ENCODE measurements at regions not wholly inside any gene's neighbourhood (a gene's known extent, or its start where the extent isn't known, plus 50 kb on each side); places are given as distances from the start of the nearest gene placed in this dataset.
A peak's percentile ranks its signal among the peaks of the same experiment; 100 is the strongest.
"Not testable (repeated sequence)": the region's sequence is repeated elsewhere in the genome, so short reads cannot be mapped to it uniquely, and the experiment has no call there.

DNA sequence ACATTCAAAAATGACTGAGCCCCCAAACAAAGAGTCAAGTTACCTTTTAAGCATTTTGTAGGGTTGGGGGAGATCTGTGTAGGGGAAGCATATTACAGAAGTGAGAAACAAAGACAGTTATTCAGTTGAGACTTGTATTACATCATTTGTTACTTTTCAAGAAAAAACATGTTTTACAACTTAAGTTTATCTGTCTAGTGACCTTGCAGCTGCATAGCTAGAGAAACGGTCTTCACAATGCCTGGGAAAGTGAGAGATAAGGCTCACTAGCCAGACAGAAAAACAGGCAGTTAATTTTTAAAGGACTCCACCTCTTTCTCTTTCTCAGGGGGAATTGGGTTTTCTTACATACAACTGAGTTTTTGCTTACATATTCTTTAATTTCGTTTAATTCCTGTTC is 105.1 kb downstream of the ALG10 start:
- H3K4me3 Mint-ChIP-seq; H3K27me3 Mint-ChIP-seq; H3K36me3 Mint-ChIP-seq (ENCODE audit: low read depth); H3K9me3 Mint-ChIP-seq; H3K27ac Mint-ChIP-seq; ATAC-seq; DNase-seq: not testable (repeated sequence)
- peaks cover 11% of the 10 kb centered on the region for H3K4me1 Mint-ChIP-seq

DNA sequence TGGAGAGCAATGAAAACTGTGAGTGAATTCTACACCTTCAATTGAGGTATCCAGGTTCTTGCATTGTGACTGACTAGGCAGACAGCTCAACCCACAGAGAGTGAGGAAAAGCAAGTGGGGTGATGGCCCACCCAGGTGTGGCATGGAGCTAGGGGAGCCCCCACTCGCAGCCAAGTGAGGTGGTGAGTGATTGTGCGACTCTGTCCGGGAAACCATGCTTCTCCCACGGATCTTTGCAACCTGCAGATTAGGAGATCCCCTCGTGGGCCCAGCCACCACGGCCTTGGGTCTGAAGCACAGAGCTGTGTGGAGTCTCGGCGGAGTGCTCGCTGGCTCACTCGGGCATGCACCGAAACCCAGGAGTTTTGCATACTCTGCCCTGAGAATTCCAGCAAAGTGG is 120.1 kb downstream of the ALG10 start:
- no peak for ATAC-seq
- H3K4me3 Mint-ChIP-seq: no peak overlapping the region
- DNase-seq: no peak
- peaks cover 15% of the 10 kb centered on the region for H3K27me3 Mint-ChIP-seq
- no peaks in the 10 kb centered on the region for H3K4me1 Mint-ChIP-seq
- no peaks in the 10 kb centered on the region for H3K9me3 Mint-ChIP-seq
- no peak overlapping the region for H3K27ac Mint-ChIP-seq
- H3K36me3 Mint-ChIP-seq (ENCODE audit: low read depth): no peaks in the 10 kb centered on the region

DNA sequence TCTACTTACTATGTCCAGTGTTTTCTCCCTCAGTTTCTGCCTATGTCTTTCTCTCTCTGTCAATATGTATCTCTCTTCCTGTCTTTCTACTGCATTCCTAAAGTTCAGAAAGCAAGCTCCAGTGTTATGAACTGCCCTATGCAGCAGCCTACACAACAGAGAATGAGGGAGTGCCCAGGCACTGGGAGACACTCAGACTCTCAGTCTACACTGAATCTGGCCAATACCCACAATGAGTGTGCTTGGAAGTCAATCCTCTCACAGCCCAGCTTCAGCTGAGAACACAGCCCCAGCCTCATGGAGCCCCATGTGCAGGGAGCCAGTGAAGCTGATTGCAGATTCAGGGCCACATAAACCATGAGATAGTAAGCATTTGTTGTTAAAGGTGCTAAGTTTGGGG is 128.7 kb downstream of the ALG10 start:
- Mint-ChIP-seq H3K27me3 (no peaks in the 10 kb centered on the region), H3K4me3 (no peak overlapping the region), H3K4me1 (no peaks in the 10 kb centered on the region), H3K36me3 (ENCODE audit: low read depth) (no peaks in the 10 kb centered on the region), H3K9me3 (no peaks in the 10 kb centered on the region), H3K27ac (no peak overlapping the region)
- no peak for ATAC-seq
- DNase-seq: no peak

DNA sequence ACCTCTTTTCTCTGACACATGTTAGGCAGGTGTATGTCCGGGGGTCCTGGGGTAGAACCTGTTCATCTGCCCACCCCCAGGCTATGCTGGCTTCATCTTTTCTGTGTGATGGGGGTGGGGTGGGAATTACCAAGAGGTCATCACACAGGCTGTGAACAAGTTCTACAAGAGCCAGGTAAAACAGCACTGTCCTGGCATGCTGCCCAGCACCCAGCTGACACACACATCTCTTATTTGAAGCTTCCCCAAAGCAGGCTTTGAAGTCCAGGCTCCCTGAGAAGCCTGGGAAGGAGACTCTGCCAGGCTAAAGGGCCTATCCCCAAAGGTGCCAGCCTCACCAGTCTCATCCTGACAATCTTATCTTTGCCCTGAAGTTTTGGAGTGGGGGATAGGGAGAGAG is 141.1 kb downstream of the ALG10 start:
- H3K9me3 Mint-ChIP-seq: no peaks in the 10 kb centered on the region
- no peak overlapping the region for H3K27ac Mint-ChIP-seq
- peaks cover 8% of the 10 kb centered on the region for H3K27me3 Mint-ChIP-seq
- H3K4me1 Mint-ChIP-seq: no peaks in the 10 kb centered on the region
- no peak for DNase-seq
- H3K4me3 Mint-ChIP-seq: no peak overlapping the region
- ATAC-seq: no peak
- no peaks in the 10 kb centered on the region for H3K36me3 Mint-ChIP-seq (ENCODE audit: low read depth)

DNA sequence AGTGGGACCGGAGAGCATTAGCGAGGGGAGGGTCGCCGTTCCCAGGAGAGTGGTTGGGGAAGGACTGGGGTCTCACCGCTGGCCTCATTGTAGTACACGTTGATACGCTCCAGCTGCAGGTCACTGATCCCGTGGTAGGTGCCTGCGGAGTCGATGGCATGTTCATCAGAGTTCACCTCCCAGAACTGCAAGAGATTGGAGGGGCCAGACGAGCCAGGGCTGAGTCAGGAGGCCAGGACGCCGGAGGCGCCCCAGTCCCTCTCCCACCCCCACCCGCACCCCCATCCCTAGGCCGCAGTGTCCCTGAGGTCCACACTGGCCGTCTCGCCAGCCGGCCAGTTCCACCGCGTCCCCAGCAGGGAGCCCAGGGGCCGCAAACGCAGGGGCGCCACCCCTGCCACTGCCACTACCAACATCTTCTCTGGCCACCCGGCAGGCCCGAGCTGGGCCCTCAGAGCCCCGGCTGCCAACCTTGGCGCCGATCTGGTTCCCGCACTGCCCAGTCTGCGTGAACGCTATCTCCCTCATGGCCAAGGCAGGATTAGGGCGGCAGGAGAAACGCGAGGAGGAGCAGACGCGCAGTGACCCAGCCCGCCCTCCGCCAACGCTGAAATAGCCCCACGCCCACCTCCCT is 144.2 kb downstream of the ALG10 start:
- no peaks in the 10 kb centered on the region for H3K27me3 Mint-ChIP-seq
- no peak overlapping the region for H3K4me3 Mint-ChIP-seq
- ATAC-seq (no peak), DNase-seq (no peak)
- no peak overlapping the region for H3K27ac Mint-ChIP-seq
- no peaks in the 10 kb centered on the region for H3K36me3 Mint-ChIP-seq (ENCODE audit: low read depth)
- H3K9me3 Mint-ChIP-seq: no peaks in the 10 kb centered on the region
- no peaks in the 10 kb centered on the region for H3K4me1 Mint-ChIP-seq

DNA sequence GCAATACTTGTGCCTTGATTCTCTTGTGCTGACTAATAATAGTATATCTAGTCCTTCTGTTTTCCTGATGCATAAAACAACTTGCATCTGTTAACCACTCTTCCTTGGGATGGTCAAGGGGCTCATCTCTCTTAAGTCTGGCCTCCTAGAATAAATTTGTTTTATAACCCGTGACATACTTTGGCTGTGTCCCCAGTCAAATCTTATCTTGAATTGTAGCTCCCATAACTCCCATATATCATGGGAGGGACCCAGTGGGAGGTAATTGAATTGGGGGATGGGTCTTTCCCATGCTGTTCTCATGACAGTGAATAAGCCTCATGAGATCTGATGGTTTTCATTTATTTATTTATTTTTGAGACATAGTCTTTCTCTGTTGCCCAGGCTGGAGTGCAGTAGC is 146.2 kb downstream of the ALG10 start:
- H3K9me3 Mint-ChIP-seq; H3K36me3 Mint-ChIP-seq (ENCODE audit: low read depth); H3K27ac Mint-ChIP-seq; H3K4me1 Mint-ChIP-seq; H3K4me3 Mint-ChIP-seq; ATAC-seq; DNase-seq; H3K27me3 Mint-ChIP-seq: not testable (repeated sequence)

DNA sequence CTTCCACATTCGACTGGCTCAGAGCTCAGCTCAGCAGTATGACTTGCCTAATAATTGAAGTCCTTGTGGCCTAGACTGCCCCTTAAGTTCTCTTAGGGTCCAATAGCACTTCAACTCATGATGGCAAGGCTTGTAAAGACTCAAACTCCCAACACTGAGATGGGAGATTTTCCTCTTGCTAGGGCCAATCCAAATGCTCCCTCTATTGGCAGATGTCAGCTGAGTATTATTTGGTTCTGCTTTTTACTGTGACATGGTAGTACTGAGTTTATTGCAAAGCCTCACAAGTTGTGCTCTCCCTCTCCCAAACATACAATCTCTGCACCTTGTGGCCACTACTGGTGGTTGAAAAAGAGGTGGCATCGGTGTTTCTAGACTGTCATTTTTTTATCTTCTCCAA is 164.2 kb downstream of the ALG10 start:
- H3K4me1 Mint-ChIP-seq: peaks cover 3% of the 10 kb centered on the region
- DNase-seq (no peak), ATAC-seq (no peak)
- H3K9me3 Mint-ChIP-seq: peaks cover 7% of the 10 kb centered on the region
- H3K36me3 Mint-ChIP-seq (ENCODE audit: low read depth): no peaks in the 10 kb centered on the region
- peaks cover 4% of the 10 kb centered on the region for H3K27me3 Mint-ChIP-seq
- no peak overlapping the region for H3K4me3 Mint-ChIP-seq
- no peak overlapping the region for H3K27ac Mint-ChIP-seq

DNA sequence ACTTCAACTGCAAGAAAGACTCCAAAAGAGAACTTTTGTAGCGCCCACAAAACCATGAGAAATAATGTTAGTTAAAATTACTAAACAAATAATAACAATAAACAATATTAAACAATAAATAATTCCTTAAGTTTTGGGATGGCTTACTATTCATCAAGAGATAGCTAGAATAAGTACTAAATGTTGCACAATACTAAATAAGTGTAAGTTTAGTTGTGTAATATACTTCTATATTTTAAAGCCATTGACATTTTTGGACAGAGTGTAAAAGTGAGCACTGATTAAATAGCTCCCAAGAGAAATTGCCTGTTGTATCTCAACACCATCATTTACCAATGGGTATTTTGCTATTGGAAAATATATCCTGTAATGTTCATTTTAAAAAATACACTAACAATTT is 166.7 kb downstream of the ALG10 start:
- H3K27me3 Mint-ChIP-seq: no peaks in the 10 kb centered on the region

DNA sequence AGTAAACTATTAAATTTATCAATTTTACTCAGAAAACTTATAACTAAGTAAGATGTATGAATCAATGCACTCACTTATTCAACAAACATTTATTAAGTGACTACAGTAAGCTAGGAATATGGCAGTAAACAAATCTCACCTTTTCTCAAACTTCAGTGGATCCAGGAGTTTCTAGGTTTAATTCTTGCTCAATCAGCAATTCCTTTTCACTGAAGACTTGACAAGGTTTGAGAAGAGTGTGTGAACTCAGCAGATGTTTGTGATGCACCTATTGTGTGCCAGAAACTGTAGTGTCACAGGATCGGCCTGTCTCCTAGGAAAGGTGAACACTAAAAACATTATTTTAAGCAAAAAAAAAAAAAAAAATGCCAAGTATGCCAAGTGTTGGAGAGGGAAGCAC is 167.8 kb downstream of the ALG10 start:
- no peak overlapping the region for H3K27ac Mint-ChIP-seq
- no peak for ATAC-seq
- H3K9me3 Mint-ChIP-seq: no peaks in the 10 kb centered on the region
- DNase-seq: no peak
- no peaks in the 10 kb centered on the region for H3K27me3 Mint-ChIP-seq
- H3K36me3 Mint-ChIP-seq (ENCODE audit: low read depth): no peaks in the 10 kb centered on the region
- H3K4me3 Mint-ChIP-seq: no peak overlapping the region
- H3K4me1 Mint-ChIP-seq: peaks cover 3% of the 10 kb centered on the region

More for the DNA sequence above, 166.7 kb downstream of the ALG10 start:
- DNase-seq: no peak
- H3K27ac Mint-ChIP-seq: no peak overlapping the region
- no peak for ATAC-seq
- no peaks in the 10 kb centered on the region for H3K36me3 Mint-ChIP-seq (ENCODE audit: low read depth)
- H3K4me1 Mint-ChIP-seq: peaks cover 3% of the 10 kb centered on the region
- no peak overlapping the region for H3K4me3 Mint-ChIP-seq
- no peaks in the 10 kb centered on the region for H3K9me3 Mint-ChIP-seq

DNA sequence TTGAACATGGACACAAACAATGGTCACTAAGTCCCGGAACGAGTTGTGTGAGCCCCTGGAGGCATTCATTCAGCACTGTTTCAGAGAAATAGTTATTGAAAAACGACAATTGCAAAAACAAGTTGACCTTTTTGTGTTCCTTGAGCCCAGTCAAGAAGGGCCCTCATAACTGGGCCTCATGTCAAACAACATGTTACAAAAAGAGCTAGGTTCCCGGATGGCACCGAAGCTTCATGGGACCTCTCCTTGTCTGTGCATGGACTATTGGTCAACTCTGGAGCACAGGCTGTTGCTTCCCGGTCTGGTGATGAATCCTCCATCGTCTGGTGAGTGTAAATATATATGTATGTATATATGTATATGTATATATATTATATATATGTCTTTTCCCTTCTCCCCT is 176.6 kb downstream of the ALG10 start:
- Mint-ChIP-seq H3K4me3 (no peak overlapping the region), H3K9me3 (peaks cover 3% of the 10 kb centered on the region), H3K27ac (no peak overlapping the region), H3K4me1 (no peaks in the 10 kb centered on the region), H3K36me3 (ENCODE audit: low read depth) (no peaks in the 10 kb centered on the region), H3K27me3 (no peaks in the 10 kb centered on the region)
- ATAC-seq (no peak), DNase-seq (no peak)

DNA sequence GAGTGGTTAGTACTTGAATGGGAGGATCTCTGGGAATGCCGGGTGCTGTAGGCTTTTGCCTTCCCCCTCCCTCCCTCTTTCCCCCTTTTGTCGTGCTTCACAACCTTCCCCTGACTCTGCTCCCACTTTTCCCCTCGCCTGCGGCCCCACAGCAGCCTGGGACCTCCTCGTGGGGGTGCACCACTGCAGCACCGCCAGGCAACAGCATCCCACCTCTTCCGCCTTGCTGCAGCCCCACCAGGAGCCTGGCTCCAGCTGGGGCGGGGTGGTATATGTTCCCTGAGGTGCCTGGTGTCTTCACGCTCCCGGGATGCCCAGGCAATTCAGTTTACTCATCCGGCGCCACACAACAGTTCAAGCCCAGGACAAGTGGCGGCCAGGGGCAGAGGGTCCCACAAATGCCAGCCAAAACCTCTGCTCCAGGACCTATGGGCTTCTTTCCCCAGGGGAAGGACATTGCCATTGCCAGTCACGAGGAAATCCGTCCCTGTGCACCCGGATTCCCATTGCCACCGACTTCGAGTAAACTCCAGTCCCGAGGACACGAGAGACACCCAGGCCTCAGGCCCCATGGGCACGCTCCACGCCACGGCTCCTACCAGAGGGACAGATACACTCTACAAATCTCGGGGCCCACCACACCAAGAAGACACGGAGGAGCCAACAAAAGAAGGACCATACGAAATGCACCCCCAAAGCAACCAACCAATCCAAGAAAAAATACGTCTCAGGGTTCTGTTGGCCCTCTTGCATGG is 181.7 kb downstream of the ALG10 start:
- DNase-seq (no peak), ATAC-seq (no peak)
- Mint-ChIP-seq H3K27ac (no peak overlapping the region), H3K36me3 (ENCODE audit: low read depth) (no peaks in the 10 kb centered on the region), H3K4me1 (peaks cover 2% of the 10 kb centered on the region), H3K9me3 (no peaks in the 10 kb centered on the region), H3K27me3 (no peaks in the 10 kb centered on the region), H3K4me3 (no peak overlapping the region)

DNA sequence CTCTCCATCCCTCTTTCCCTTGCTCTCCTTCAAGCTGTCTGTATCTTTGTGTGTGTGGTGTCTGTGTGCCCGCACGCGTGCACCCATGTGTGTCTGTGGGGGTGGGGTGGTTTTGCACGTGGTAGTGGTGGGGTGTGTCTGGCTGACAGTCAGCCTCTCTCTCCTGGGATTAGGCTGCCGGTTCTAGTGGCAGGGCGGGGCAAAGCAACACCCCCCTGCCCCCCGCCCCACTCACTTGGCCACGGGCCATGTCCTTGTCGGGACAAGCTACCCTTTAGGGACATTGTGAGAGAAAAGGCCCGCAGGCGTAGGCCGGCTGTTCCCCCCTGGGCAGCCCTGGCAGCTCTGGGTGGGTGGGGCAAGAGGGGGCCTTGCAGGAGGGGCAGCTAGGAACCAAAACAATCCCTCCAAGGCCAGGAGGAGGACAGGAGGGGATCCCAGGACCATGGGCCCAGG is 182.6 kb downstream of the ALG10 start:
- H3K27ac Mint-ChIP-seq: no peak overlapping the region

DNA sequence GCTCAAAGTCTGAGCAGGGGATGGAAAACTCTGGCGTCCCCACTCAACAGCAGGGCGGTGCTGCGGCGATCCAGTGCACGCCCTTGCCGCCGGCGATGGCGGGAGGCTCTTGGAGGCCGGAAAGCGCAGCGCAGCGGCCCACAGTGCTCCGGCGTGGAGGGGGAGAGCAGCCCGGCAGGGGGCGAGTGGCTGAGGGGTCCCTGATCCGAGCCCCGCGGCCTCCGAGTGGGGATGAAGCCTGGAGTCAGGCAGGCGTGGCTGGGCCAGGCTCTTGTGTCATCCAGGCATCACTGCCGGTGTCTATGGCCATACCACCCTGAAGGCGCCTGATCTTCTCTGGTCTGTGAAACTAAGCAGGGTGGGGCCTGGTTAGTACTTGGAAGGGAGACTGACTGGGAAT is 183.1 kb downstream of the ALG10 start:
- Mint-ChIP-seq H3K27me3 (no peaks in the 10 kb centered on the region), H3K27ac (no peak overlapping the region), H3K9me3 (no peaks in the 10 kb centered on the region), H3K4me3 (no peak overlapping the region), H3K36me3 (ENCODE audit: low read depth) (no peaks in the 10 kb centered on the region), H3K4me1 (peaks cover 2% of the 10 kb centered on the region)
- ATAC-seq (no peak), DNase-seq (no peak)

More for the DNA sequence above, 182.6 kb downstream of the ALG10 start:
- ATAC-seq: no peak
- peaks cover 2% of the 10 kb centered on the region for H3K4me1 Mint-ChIP-seq
- H3K9me3 Mint-ChIP-seq: no peaks in the 10 kb centered on the region
- no peaks in the 10 kb centered on the region for H3K36me3 Mint-ChIP-seq (ENCODE audit: low read depth)
- DNase-seq: no peak
- no peaks in the 10 kb centered on the region for H3K27me3 Mint-ChIP-seq
- no peak overlapping the region for H3K4me3 Mint-ChIP-seq

DNA sequence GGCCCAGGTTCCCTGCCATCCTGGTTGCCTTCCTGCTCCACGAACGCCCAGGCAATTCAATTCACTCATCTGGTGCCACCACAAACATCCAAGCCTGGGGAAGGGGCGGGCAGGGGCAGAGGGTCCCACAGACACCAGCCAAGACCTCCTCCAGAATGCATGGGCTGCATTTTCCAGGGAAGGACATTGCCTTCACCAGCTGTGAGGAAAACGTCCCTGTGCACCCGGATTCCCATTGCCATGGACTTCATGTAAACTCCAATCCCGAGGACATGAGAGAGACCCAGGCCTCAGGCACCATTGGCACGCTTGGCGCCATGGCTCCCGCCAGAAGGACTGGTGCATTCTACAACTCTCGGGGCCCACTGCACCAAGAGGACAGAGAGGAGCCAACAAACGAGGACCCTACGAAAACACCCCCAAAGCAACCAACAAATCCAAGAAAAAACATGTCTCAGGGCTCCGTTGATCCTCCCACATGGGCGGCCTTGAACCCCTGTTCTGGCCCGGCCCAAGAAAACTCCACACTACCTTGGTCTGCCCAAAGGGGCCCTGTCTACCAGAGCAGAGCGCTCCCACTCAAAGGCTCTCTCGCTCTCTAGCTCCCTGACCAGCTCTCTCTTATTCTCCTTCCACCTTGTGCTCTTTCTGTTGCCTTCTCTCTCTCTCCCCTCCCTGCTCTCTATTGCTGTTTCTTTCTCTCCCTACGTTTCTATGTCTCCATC is 183.9 kb downstream of the ALG10 start:
- Mint-ChIP-seq H3K27me3 (no peaks in the 10 kb centered on the region), H3K4me1 (peaks cover 2% of the 10 kb centered on the region), H3K27ac (peak overlapping the region; percentile 10), H3K9me3 (no peaks in the 10 kb centered on the region), H3K36me3 (ENCODE audit: low read depth) (no peaks in the 10 kb centered on the region), H3K4me3 (no peak overlapping the region)
- no peak for ATAC-seq
- DNase-seq: no peak

DNA sequence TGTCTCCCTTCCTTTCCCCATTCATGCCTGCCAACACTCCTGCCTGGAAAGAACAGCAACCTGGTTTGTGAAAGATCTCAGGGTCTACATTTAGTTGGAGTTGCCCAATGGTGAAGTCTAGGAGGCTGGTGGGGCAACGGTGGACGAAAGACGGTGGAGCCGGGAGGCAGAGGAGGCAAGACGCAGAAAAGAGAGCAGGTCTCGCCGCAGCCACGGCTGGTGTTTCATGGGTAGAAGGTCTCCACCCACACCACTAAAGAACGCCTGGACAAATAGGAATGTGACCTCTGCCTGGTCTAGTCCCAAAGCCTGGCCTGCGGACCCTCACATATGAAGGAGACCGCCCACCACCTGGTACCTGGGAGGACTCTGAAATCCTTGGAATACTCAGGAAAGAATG is 185.6 kb downstream of the ALG10 start:
- no peak for DNase-seq
- Mint-ChIP-seq H3K9me3 (no peaks in the 10 kb centered on the region), H3K36me3 (ENCODE audit: low read depth) (no peaks in the 10 kb centered on the region), H3K27ac (no peak overlapping the region), H3K27me3 (no peaks in the 10 kb centered on the region), H3K4me3 (no peak overlapping the region), H3K4me1 (peaks cover 2% of the 10 kb centered on the region)
- ATAC-seq: no peak
